HL-60 (cell line): ENCODE measurements at regions not wholly inside any gene's neighbourhood (a gene's known extent, or its start where the extent isn't known, plus 50 kb on each side); places are given as distances from the start of the nearest gene placed in this dataset.

ENCODE experiments used
- CTCF ChIP-seq: IDR thresholded peaks from one replicate; pipeline ENCODE4 v1.5.1; 2011; ENCODE audit warnings: low read length, control low read depth, inconsistent platforms; ENCODE audit not compliant: insufficient read depth
- GABPA ChIP-seq: IDR thresholded peaks from 2 replicates; pipeline ENCODE4 v1.6.1; 2012; ENCODE audit warnings: low read depth
- POLR2AphosphoS5 ChIP-seq: IDR thresholded peaks from 2 replicates; pipeline ENCODE4 v1.6.1; 2012; ENCODE audit warnings: low read depth
- REST ChIP-seq: IDR thresholded peaks from 2 replicates; pipeline ENCODE4 v1.6.1; 2012; ENCODE audit warnings: low read depth; ENCODE audit not compliant: insufficient replicate concordance
- SPI1 ChIP-seq: IDR thresholded peaks from 2 replicates; pipeline ENCODE4 v1.6.1; 2012; ENCODE audit warnings: low read depth, mild to moderate bottlenecking, borderline replicate concordance

GRCh38 chr15:81534124-81534523, 160.1 kb upstream of the TMC3 start:
- no peak for TF ChIP-seq REST
- no peak for TF ChIP-seq POLR2AphosphoS5
- no peak for TF ChIP-seq CTCF
- no peak for TF ChIP-seq GABPA
- no peak for TF ChIP-seq SPI1
